CD4-positive, alpha-beta T cell (primary cell): ENCODE measurements at regions not wholly inside any gene's neighbourhood (a gene's known extent, or its start where the extent isn't known, plus 50 kb on each side); places are given as distances from the start of the nearest gene placed in this dataset.

ENCODE experiments used
- ATAC-seq: fragments of 200-7000 bp; cut with Tn5 transposase; one replicate; pipeline ENCODE4 v1.10.0; 2022; ENCODE audit warnings: mild to moderate bottlenecking; ENCODE audit not compliant: poor library complexity
- CTCF ChIA-PET: fragments of 350-600 bp; sonication (Branson Sonifier 250); formaldehyde crosslinking; loops from one replicate; lab custom pipeline; 2021; ENCODE audit warnings: antibody characterized with exemption, inconsistent platforms; lab: Charles Lee
- POLR2A ChIA-PET: fragments of 350-600 bp; sonication (Branson Sonifier 250); formaldehyde crosslinking; loops from one replicate; lab custom pipeline; 2021; ENCODE audit warnings: antibody characterized with exemption, inconsistent platforms; lab: Charles Lee
- DNase-seq, 14 experiments: peaks; one replicate each; pipeline ENCODE4 v3.0.0-alpha.2; 2013 to 2020; ENCODE audit warnings: mixed read lengths in 2 of 14
- H3K27ac ChIP-seq, 2 donors: one replicate each; pipeline versions ENCODE4 v1.5.1 to v1.7.0; 2013; ENCODE audit warnings: low read length in 2 of 2, low read depth in 1 of 2, mild to moderate bottlenecking in 1 of 2
- H3K27me3 ChIP-seq, 2 experiments: 1 replicate in 1 of 2; 2 replicates in 1 of 2; pipeline versions ENCODE4 v1.6.1 to v1.7.0; 2013; ENCODE audit warnings: low read length in 2 of 2, control low read depth in 1 of 2, mild to moderate bottlenecking in 1 of 2, moderate library complexity in 1 of 2; ENCODE audit not compliant: insufficient read depth in 2 of 2, control insufficient read depth in 1 of 2
- H3K36me3 ChIP-seq: one replicate; pipeline ENCODE4 v1.6.1; 2013; ENCODE audit warnings: low read length, control low read depth; ENCODE audit not compliant: insufficient read depth
- H3K4me1 ChIP-seq: one replicate; pipeline ENCODE4 v1.6.1; 2013; ENCODE audit warnings: low read length, control low read depth; ENCODE audit not compliant: insufficient read depth
- H3K4me3 ChIP-seq: one replicate; pipeline ENCODE4 v1.5.1; 2013; ENCODE audit warnings: mild to moderate bottlenecking, low read length, moderate library complexity
- H3K9me3 ChIP-seq, 2 experiments: 1 replicate in 1 of 2; 2 replicates in 1 of 2; pipeline versions ENCODE4 v1.6.1 to v1.7.0; 2013; ENCODE audit warnings: low read length in 2 of 2, mild to moderate bottlenecking in 2 of 2, control low read depth in 1 of 2, moderate library complexity in 1 of 2; ENCODE audit not compliant: control insufficient read depth in 1 of 2, insufficient read depth in 1 of 2
- H3K27ac Mint-ChIP-seq: one replicate; pipeline ENCODE4 v1.8.0; 2020; ENCODE audit warnings: mixed read lengths
- H3K27me3 Mint-ChIP-seq: one replicate; pipeline ENCODE4 v1.8.0; 2021; ENCODE audit warnings: mixed read lengths
- H3K36me3 Mint-ChIP-seq: one replicate; pipeline ENCODE4 v1.8.0; 2021; ENCODE audit warnings: low read depth, mixed read lengths
- H3K4me1 Mint-ChIP-seq: one replicate; pipeline ENCODE4 v1.8.0; 2021; ENCODE audit warnings: low read depth, mixed read lengths
- H3K4me3 Mint-ChIP-seq: one replicate; pipeline ENCODE4 v1.8.0; 2020; ENCODE audit warnings: mild to moderate bottlenecking, mixed read lengths
- H3K9me3 Mint-ChIP-seq: one replicate; pipeline ENCODE4 v1.8.0; 2020; ENCODE audit warnings: mixed read lengths
- intact Hi-C, 2 experiments: fragments of 100-400 bp; cut with DNase I in 1 of 2; cut with micrococcal nuclease in 1 of 2; formaldehyde crosslinking; loops; one replicate each; pipeline versions ENCODE4 v1.15.1 to v1.9.0; 2023 to 2025; cut with DNase I, micrococcal nuclease
- TF ChIP-seq, protein P1 (sequence below): fragments of 200-600 bp; IDR thresholded peaks from one replicate; pipeline ENCODE4 v1.8.0; 2022; ENCODE audit warnings: antibody characterized with exemption, mild to moderate bottlenecking

DNA sequence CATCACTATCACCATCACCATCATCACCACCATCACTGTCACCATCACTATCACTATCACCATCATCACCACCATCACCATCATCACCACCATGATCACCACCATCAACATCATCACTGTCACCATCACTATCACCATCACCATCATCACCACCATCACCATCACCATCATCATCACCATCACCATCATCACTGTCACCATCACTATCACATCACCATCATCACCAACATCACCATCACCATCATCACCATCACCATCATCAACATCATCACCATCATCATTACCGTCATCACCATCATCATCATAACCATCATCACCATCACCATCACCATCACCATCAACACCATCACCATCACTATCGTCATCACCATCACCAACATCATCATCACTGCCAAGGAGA, 273.8 kb downstream of the FOXL1 start:
- H3K9me3 Mint-ChIP-seq: no peaks in the 10 kb centered on the region
- TF ChIP-seq, protein P1, sequence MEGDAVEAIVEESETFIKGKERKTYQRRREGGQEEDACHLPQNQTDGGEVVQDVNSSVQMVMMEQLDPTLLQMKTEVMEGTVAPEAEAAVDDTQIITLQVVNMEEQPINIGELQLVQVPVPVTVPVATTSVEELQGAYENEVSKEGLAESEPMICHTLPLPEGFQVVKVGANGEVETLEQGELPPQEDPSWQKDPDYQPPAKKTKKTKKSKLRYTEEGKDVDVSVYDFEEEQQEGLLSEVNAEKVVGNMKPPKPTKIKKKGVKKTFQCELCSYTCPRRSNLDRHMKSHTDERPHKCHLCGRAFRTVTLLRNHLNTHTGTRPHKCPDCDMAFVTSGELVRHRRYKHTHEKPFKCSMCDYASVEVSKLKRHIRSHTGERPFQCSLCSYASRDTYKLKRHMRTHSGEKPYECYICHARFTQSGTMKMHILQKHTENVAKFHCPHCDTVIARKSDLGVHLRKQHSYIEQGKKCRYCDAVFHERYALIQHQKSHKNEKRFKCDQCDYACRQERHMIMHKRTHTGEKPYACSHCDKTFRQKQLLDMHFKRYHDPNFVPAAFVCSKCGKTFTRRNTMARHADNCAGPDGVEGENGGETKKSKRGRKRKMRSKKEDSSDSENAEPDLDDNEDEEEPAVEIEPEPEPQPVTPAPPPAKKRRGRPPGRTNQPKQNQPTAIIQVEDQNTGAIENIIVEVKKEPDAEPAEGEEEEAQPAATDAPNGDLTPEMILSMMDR: no peak
- Histone ChIP-seq H3K4me1 (no peaks in the 10 kb centered on the region), H3K9me3 (peaks cover 0 to 7% of the 10 kb centered on the region in 2 experiments), H3K36me3 (no peaks in the 10 kb centered on the region), H3K4me3 (no peak overlapping the region), H3K27ac (no peak overlapping the region), H3K27me3 (peaks cover 0 to 3% of the 10 kb centered on the region in 2 experiments)
- intact Hi-C loops: no loop called here
- ChIA-PET CTCF (no interaction called here), POLR2A (no interaction called here)
- DNase-seq (no peak), ATAC-seq (no peak)
- peaks cover 6% of the 10 kb centered on the region for H3K27me3 Mint-ChIP-seq
- no peak overlapping the region for H3K4me3 Mint-ChIP-seq
- H3K4me1 Mint-ChIP-seq: no peaks in the 10 kb centered on the region
- no peak overlapping the region for H3K27ac Mint-ChIP-seq
- H3K36me3 Mint-ChIP-seq: no peaks in the 10 kb centered on the region

DNA sequence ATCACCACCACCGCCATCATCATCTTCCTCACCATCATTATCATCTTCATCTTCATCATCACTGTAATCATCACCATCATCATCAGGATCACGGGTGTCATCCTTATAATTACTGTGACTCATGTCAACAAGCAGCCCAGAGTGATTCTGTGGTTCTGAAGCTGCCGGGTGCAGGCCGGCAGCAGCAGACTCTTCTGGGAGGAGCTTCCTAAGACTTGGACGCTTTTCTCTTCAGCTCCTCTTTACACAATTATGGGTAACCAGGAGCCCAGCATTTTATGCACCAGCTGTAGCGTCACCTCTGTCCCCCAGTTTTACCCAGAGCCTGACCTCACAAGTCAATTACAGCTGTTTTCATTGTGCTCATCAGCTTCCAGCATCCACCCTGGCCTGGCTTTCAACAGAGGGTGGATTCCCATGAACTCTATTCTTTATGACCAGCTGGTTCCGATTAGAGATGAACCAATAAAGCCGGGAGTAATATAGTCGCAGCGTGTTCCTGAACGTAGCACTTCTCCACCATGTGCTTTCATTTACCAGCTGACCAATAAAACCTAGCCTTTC, 275.8 kb downstream of the FOXL1 start:
- Histone ChIP-seq H3K9me3 (peaks cover 0 to 7% of the 10 kb centered on the region in 2 experiments), H3K4me3 (no peak overlapping the region), H3K27me3 (peaks cover 0 to 3% of the 10 kb centered on the region in 2 experiments), H3K27ac (no peak overlapping the region), H3K4me1 (no peaks in the 10 kb centered on the region), H3K36me3 (no peaks in the 10 kb centered on the region)
- intact Hi-C loops: no loop called here
- ChIA-PET CTCF (no interaction called here), POLR2A (no interaction called here)
- Mint-ChIP-seq H3K4me3 (no peak overlapping the region), H3K36me3 (no peaks in the 10 kb centered on the region), H3K27me3 (peaks cover 6% of the 10 kb centered on the region), H3K9me3 (no peaks in the 10 kb centered on the region), H3K27ac (no peak overlapping the region), H3K4me1 (no peaks in the 10 kb centered on the region)
- no peak for DNase-seq
- no peak for ATAC-seq
- TF ChIP-seq, protein P1: no peak

DNA sequence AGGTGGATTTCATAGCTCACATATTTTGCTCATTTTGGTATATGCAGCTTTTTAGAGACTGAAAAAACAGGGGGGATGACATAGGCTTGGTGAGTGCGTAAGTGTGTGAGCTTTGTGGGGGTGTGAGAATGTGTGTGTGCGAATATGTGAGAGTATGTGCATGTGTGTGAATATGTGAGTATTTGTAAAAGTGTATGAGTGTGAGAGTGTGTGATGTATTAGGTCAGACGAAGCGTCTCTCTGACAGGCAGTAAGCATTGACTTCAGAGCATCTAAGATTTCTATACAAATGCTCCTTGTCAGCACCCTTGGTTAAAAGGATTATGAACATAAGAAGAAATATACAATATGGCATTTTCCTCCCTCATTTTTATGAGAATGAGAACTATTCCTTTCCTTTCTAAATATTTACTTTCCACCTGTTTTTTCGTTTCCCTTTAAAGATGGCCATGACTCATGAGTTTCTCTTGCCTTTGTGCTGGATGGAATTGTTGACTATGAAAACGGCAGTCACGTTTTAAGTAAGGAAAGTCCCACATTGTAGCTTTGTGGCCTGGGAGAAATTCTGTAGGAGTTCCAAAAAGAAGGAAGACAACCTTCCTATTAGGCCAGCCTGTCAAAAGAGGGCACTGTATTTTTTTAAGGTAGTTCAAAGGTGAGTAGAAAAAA, 276.4 kb downstream of the FOXL1 start:
- POLR2A ChIA-PET: no interaction called here
- Histone ChIP-seq H3K27ac (no peak overlapping the region), H3K27me3 (peaks cover 0 to 3% of the 10 kb centered on the region in 2 experiments), H3K4me1 (no peaks in the 10 kb centered on the region), H3K9me3 (peaks cover 0 to 7% of the 10 kb centered on the region in 2 experiments), H3K36me3 (no peaks in the 10 kb centered on the region), H3K4me3 (no peak overlapping the region)
- DNase-seq (no peak), ATAC-seq (no peak)
- peaks cover 6% of the 10 kb centered on the region for H3K27me3 Mint-ChIP-seq
- CTCF ChIA-PET: no interaction called here
- no peak overlapping the region for H3K27ac Mint-ChIP-seq
- TF ChIP-seq, protein P1: no peak
- intact Hi-C loops: no loop called here
- no peaks in the 10 kb centered on the region for H3K4me1 Mint-ChIP-seq
- no peaks in the 10 kb centered on the region for H3K9me3 Mint-ChIP-seq
- H3K36me3 Mint-ChIP-seq: no peaks in the 10 kb centered on the region
- no peak overlapping the region for H3K4me3 Mint-ChIP-seq
